DND-41 (cell line): ENCODE measurements at regions not wholly inside any gene's neighbourhood (a gene's known extent, or its start where the extent isn't known, plus 50 kb on each side); places are given as distances from the start of the nearest gene placed in this dataset.

ENCODE experiments used
- EZH2 ChIP-seq: IDR thresholded peaks from 3 replicates; pipeline ENCODE4 v1.6.1; 2012; ENCODE audit warnings: borderline replicate concordance, low read depth, mild to moderate bottlenecking, moderate library complexity, low read length, inconsistent platforms; ENCODE audit not compliant: severe bottlenecking
- TF ChIP-seq, protein P1 (sequence below): IDR thresholded peaks from 2 replicates; pipeline ENCODE4 v1.5.1; 2012; ENCODE audit warnings: borderline replicate concordance, low read length, moderate library complexity, mild to moderate bottlenecking; ENCODE audit not compliant: poor library complexity, severe bottlenecking; ENCODE audit errors: extremely low read depth

DNA sequence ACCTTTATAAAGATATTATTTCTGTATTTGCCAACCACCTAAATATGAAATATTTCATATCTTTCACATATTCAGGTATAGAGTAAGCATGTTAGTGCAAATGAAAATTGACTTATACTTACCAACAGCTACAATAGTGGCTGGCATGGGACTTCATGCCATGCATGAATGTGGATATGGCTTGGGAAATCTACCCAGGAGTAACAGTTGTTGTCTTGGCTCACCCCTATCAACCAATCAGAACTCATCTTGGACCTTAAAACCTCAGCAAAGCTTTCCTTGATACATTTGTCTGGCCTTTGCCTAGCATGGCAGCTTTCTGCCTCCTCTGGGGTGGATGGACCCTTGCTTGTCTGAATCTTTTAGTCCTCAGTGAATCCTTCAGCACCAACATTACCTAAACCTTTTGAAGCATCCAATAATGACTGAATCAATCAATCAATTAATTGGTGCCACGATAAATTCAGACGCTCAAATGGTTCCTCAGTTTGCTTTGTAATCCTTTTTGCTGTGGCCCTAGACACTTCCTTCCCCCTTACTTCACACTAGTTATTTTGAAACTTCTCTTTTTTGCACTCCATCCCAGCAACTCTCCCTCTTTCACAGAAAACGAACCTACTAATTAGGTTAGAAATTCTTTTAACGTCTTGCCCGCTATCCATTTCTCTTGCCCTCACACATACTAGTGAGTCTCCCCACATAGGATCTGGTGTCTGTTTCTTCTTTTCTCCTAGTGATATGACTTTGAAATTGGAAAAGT, 132.3 kb upstream of the ZNF608 start:
- TF ChIP-seq, protein P1, sequence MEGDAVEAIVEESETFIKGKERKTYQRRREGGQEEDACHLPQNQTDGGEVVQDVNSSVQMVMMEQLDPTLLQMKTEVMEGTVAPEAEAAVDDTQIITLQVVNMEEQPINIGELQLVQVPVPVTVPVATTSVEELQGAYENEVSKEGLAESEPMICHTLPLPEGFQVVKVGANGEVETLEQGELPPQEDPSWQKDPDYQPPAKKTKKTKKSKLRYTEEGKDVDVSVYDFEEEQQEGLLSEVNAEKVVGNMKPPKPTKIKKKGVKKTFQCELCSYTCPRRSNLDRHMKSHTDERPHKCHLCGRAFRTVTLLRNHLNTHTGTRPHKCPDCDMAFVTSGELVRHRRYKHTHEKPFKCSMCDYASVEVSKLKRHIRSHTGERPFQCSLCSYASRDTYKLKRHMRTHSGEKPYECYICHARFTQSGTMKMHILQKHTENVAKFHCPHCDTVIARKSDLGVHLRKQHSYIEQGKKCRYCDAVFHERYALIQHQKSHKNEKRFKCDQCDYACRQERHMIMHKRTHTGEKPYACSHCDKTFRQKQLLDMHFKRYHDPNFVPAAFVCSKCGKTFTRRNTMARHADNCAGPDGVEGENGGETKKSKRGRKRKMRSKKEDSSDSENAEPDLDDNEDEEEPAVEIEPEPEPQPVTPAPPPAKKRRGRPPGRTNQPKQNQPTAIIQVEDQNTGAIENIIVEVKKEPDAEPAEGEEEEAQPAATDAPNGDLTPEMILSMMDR, result no peak
- TF ChIP-seq EZH2, result no peak
